ENCODE measurements at regions not wholly inside any gene's neighbourhood (a gene's known extent, or its start where the extent isn't known, plus 50 kb on each side); places are given as distances from the start of the nearest gene placed in this dataset.
"Not testable (repeated sequence)": the region's sequence is repeated elsewhere in the genome, so short reads cannot be mapped to it uniquely, and the experiment has no call there.

DNA sequence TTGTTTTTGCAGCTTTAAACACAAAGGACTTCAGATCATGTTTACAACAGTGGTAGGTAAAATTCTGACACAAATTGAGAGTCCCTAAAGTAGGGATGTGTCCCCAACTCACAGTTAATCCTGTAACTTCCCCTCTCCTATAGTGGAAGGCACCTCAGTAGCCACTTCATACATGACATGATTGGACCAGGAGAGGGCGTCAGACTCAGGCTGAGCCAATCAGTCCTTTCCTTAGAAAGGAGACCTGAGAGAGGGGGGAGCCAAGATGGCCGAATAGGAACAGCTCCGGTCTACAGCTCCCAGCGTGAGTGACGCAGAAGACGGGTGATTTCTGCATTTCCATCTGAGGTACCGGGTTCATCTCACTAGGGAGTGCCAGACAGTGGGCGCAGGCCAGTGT, 238.4 kb downstream of the LRRC70 start:
- TF ChIP-seq, protein P1, sequence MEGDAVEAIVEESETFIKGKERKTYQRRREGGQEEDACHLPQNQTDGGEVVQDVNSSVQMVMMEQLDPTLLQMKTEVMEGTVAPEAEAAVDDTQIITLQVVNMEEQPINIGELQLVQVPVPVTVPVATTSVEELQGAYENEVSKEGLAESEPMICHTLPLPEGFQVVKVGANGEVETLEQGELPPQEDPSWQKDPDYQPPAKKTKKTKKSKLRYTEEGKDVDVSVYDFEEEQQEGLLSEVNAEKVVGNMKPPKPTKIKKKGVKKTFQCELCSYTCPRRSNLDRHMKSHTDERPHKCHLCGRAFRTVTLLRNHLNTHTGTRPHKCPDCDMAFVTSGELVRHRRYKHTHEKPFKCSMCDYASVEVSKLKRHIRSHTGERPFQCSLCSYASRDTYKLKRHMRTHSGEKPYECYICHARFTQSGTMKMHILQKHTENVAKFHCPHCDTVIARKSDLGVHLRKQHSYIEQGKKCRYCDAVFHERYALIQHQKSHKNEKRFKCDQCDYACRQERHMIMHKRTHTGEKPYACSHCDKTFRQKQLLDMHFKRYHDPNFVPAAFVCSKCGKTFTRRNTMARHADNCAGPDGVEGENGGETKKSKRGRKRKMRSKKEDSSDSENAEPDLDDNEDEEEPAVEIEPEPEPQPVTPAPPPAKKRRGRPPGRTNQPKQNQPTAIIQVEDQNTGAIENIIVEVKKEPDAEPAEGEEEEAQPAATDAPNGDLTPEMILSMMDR (IDR thresholded peaks at IDR 0.05), result not testable (repeated sequence)
- not testable (repeated sequence) for TF ChIP-seq POLR2A (IDR thresholded peaks at IDR 0.05)
